HepG2 (cell line): ENCODE measurements at regions not wholly inside any gene's neighbourhood (a gene's known extent, or its start where the extent isn't known, plus 50 kb on each side); places are given as distances from the start of the nearest gene placed in this dataset.

Experiments
- ATAC-seq: fragments of 200-7000 bp; cut with Tn5 transposase; 3 replicates; pipeline ENCODE4 v1.9.1; 2020; ENCODE audit warnings: mild to moderate bottlenecking, moderate library complexity
- BruUV-seq: library from RNA; stranded (reverse); fragments of 400-500 nt; replicated peaks from 2 replicates; lab custom pipeline; 2021; lab: Mats Ljungman, UMichigan
- CTCF ChIA-PET: fragments of 300-600 bp; formaldehyde crosslinking; extraction: SDS; loops from one replicate; lab custom pipeline; 2021; ENCODE audit warnings: low total read pairs, inconsistent platforms, low intra/inter-chr PET ratio; lab: Yijun Ruan, JAX
- POLR2A ChIA-PET: fragments of 350-600 bp; sonication (Branson Sonifier 250); formaldehyde crosslinking; loops from one replicate; lab custom pipeline; 2020; ENCODE audit warnings: antibody characterized with exemption, inconsistent platforms; lab: Yijun Ruan, JAX
- DNase-seq: peaks from one replicate; pipeline ENCODE4 v3.0.0-alpha.2; 2015; ENCODE audit warnings: low spot score
- FAIRE-seq: peaks from 3 replicates; lab custom pipeline; 2011; peaks lifted over from hg19 to GRCh38; lab: Jason Lieb, UNC
- H2AFZ ChIP-seq: one replicate; pipeline ENCODE4 v1.6.1; 2011; ENCODE audit warnings: low read length, inconsistent platforms
- H3K27ac ChIP-seq: fragments of 300-600 bp; 3 replicates; pipeline ENCODE4 v1.8.0; 2011; ENCODE audit warnings: mixed run types, mild to moderate bottlenecking, mixed read lengths, low read length, inconsistent platforms; ENCODE audit not compliant: insufficient read depth; ENCODE audit errors: extremely low read length
- H3K27me3 ChIP-seq, 2 experiments: fragments of 200-600 bp in 1 of 2; 2 replicates in 1 of 2; 3 replicates in 1 of 2; pipeline versions ENCODE4 v1.6.0 to v1.8.0; 2011; ENCODE audit warnings: low read length in 2 of 2, mild to moderate bottlenecking in 2 of 2, moderate library complexity in 2 of 2, inconsistent platforms in 1 of 2; ENCODE audit not compliant: insufficient read depth in 2 of 2, control insufficient read depth in 1 of 2
- H3K36me3 ChIP-seq, 2 experiments: fragments of 200-600 bp in 1 of 2; replicated peaks in 1 of 2; 2 replicates in 1 of 2; 3 replicates in 1 of 2; pipeline versions ENCODE4 v1.5.1 to v1.8.0; 2011; ENCODE audit warnings: low read length in 2 of 2, inconsistent platforms in 1 of 2; ENCODE audit not compliant: insufficient read depth in 2 of 2, control insufficient read depth in 1 of 2
- H3K4me1 ChIP-seq: 2 replicates; pipeline ENCODE4 v1.5.1; 2012; ENCODE audit warnings: low read length, inconsistent platforms; ENCODE audit not compliant: insufficient read depth
- H3K4me2 ChIP-seq: 2 replicates; pipeline ENCODE4 v1.6.0; 2011; ENCODE audit warnings: low read depth, low read length, inconsistent platforms
- H3K4me3 ChIP-seq, 3 experiments: fragments of 200-600 bp in 1 of 3; sonication (generic), shearing (Covaris generic) in 1 of 3; replicated peaks in 1 of 3; 2 replicates each; pipeline ENCODE4 v1.5.1; 2011 to 2016; ENCODE audit warnings: low read length in 3 of 3, inconsistent platforms in 2 of 3, low read depth in 2 of 3, mild to moderate bottlenecking in 2 of 3, control low read depth in 1 of 3, mixed read lengths in 1 of 3; ENCODE audit not compliant: insufficient read depth in 1 of 3
- H3K79me2 ChIP-seq: one replicate; pipeline ENCODE4 v1.6.1; 2011; ENCODE audit warnings: low read length, inconsistent platforms; ENCODE audit not compliant: insufficient read depth
- H3K9ac ChIP-seq: 2 replicates; pipeline ENCODE4 v1.6.0; 2011; ENCODE audit warnings: mild to moderate bottlenecking, low read depth, low read length, inconsistent platforms; ENCODE audit not compliant: insufficient read depth
- H3K9me3 ChIP-seq: 2 replicates; pipeline ENCODE4 v1.5.1; 2012; ENCODE audit warnings: mild to moderate bottlenecking, low read length
- H4K20me1 ChIP-seq: 2 replicates; pipeline ENCODE4 v1.6.0; 2011; ENCODE audit warnings: inconsistent platforms, mild to moderate bottlenecking, low read length, moderate library complexity; ENCODE audit not compliant: insufficient read depth
- DMAP1 ChIP-seq: IDR thresholded peaks from 2 replicates; pipeline ENCODE4 v1.6.1; 2016
- DNMT1 ChIP-seq: sonication (generic); formaldehyde crosslinking; IDR thresholded peaks from 2 replicates; pipeline ENCODE4 v1.5.1; 2020; ENCODE audit warnings: mild to moderate bottlenecking, missing genetic modification reagents
- FOXP1 ChIP-seq, 2 experiments: fragments of 450-650 bp in 1 of 2; IDR thresholded peaks; 2 replicates each; pipeline ENCODE4 v1.6.1; 2017 to 2018; ENCODE audit warnings: antibody characterized with exemption in 1 of 2
- REST ChIP-seq, 2 experiments: IDR thresholded peaks; 2 replicates each; pipeline ENCODE4 v1.6.1; 2011 to 2012; ENCODE audit warnings: low read length in 2 of 2, borderline replicate concordance in 1 of 2, low read depth in 1 of 2, mild to moderate bottlenecking in 1 of 2, moderate library complexity in 1 of 2
- ZNF225 ChIP-seq: sonication (generic); formaldehyde crosslinking; IDR thresholded peaks from 2 replicates; pipeline ENCODE4 v1.4.0; 2020; ENCODE audit warnings: mild to moderate bottlenecking, missing genetic modification reagents
- ZNF563 ChIP-seq: sonication (generic); formaldehyde crosslinking; IDR thresholded peaks from 2 replicates; pipeline ENCODE4 v1.8.0; 2022; ENCODE audit warnings: mild to moderate bottlenecking, moderate library complexity, missing genetic modification reagents
- ZNF792 ChIP-seq: IDR thresholded peaks from 2 replicates; pipeline ENCODE4 v1.6.1; 2016
- ZSCAN29 ChIP-seq: sonication (generic); formaldehyde crosslinking; conservative IDR thresholded peaks from 2 replicates; pipeline ENCODE4 v1.4.0; 2020; ENCODE audit warnings: mild to moderate bottlenecking, missing genetic modification reagents
- WGBS: methylation state at CpG from one replicate; pipeline ENCODE4 v1.1.6; 2017; ENCODE audit warnings: low lambda C conversion rate; 5-methylcytosine and 5-hydroxymethylcytosine counted together
- in situ Hi-C: cut with HindIII; loops from 2 replicates; pipeline ENCODE4 v1.10.0; 2017; ENCODE audit warnings: low pct_unique_long_range_greater_than_20kb; ENCODE audit not compliant: extremely low pct_ligation_motif_present
- intact Hi-C: fragments of 100-400 bp; cut with micrococcal nuclease; formaldehyde crosslinking; loops from one replicate; pipeline ENCODE4 v1.10.0; 2022; ENCODE audit not compliant: unreplicated experiment
- TF ChIP-seq, protein P1 (sequence below): IDR thresholded peaks from 2 replicates; pipeline ENCODE4 v1.6.1; 2016; ENCODE audit warnings: low read depth, missing genetic modification reagents, missing compliant biosample characterization
- TF ChIP-seq, protein P2 (sequence below): sonication (generic); formaldehyde crosslinking; IDR thresholded peaks from 2 replicates; pipeline ENCODE4 v1.4.0; 2020; ENCODE audit warnings: missing genetic modification reagents, borderline replicate concordance
- TF ChIP-seq, protein P3 (sequence below): sonication (generic); formaldehyde crosslinking; IDR thresholded peaks from 2 replicates; pipeline ENCODE4 v1.8.1; 2023; ENCODE audit warnings: missing genetic modification reagents, inconsistent platforms, borderline replicate concordance

- Histone ChIP-seq H3K36me3 (no peaks in the 10 kb centered on the region), H3K27ac (no peak overlapping the region), H3K4me2 (no peak overlapping the region), H3K9ac (no peak overlapping the region), H3K27me3 (peaks cover 0 to 3% of the 10 kb centered on the region in 2 experiments; a peak in 1 of 5 replicates), H4K20me1 (no peaks in the 10 kb centered on the region), H3K4me3 (no peak overlapping the region), H3K4me1 (no peaks in the 10 kb centered on the region), H3K9me3 (no peaks in the 10 kb centered on the region), H2AFZ (no peak overlapping the region), H3K79me2 (no peaks in the 10 kb centered on the region)
- WGBS = 40% methylated on average over 8 of the region's 8 CpGs
- in situ Hi-C loops (no loop called here), intact Hi-C loops (loop anchor here (10.0 kb wide), 1 partner anchor 646 kb away; no protein-coding TSS in a partner anchor)
- BruUV-seq = no TSS peak
- POLR2A ChIA-PET = no interaction called here
- DNase-seq (no peak), FAIRE-seq (no peak), ATAC-seq (no peak)
- CTCF ChIA-PET = no interaction called here
- TF ChIP-seq ZNF792 (CRISPR knock-in tag) (no peak), REST (IDR thresholded peaks at IDR 0.05; ENCODE audit: borderline replicate concordance in 1 of 2, low read depth in 1 of 2, low read length in 2 of 2) (no peak), ZNF563 (CRISPR knock-in tag) (no peak), ZSCAN29 (CRISPR knock-in tag) (no peak), DMAP1 (CRISPR knock-in tag) (no peak), ZNF225 (CRISPR knock-in tag) (no peak), DNMT1 (no peak), FOXP1 (IDR thresholded peaks at IDR 0.05) (no peak), FOXP1 (CRISPR knock-in tag; IDR thresholded peaks at IDR 0.05) (no peak)
- TF ChIP-seq, protein P1, sequence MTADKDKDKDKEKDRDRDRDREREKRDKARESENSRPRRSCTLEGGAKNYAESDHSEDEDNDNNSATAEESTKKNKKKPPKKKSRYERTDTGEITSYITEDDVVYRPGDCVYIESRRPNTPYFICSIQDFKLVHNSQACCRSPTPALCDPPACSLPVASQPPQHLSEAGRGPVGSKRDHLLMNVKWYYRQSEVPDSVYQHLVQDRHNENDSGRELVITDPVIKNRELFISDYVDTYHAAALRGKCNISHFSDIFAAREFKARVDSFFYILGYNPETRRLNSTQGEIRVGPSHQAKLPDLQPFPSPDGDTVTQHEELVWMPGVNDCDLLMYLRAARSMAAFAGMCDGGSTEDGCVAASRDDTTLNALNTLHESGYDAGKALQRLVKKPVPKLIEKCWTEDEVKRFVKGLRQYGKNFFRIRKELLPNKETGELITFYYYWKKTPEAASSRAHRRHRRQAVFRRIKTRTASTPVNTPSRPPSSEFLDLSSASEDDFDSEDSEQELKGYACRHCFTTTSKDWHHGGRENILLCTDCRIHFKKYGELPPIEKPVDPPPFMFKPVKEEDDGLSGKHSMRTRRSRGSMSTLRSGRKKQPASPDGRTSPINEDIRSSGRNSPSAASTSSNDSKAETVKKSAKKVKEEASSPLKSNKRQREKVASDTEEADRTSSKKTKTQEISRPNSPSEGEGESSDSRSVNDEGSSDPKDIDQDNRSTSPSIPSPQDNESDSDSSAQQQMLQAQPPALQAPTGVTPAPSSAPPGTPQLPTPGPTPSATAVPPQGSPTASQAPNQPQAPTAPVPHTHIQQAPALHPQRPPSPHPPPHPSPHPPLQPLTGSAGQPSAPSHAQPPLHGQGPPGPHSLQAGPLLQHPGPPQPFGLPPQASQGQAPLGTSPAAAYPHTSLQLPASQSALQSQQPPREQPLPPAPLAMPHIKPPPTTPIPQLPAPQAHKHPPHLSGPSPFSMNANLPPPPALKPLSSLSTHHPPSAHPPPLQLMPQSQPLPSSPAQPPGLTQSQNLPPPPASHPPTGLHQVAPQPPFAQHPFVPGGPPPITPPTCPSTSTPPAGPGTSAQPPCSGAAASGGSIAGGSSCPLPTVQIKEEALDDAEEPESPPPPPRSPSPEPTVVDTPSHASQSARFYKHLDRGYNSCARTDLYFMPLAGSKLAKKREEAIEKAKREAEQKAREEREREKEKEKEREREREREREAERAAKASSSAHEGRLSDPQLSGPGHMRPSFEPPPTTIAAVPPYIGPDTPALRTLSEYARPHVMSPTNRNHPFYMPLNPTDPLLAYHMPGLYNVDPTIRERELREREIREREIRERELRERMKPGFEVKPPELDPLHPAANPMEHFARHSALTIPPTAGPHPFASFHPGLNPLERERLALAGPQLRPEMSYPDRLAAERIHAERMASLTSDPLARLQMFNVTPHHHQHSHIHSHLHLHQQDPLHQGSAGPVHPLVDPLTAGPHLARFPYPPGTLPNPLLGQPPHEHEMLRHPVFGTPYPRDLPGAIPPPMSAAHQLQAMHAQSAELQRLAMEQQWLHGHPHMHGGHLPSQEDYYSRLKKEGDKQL = no peak
- TF ChIP-seq, protein P2, sequence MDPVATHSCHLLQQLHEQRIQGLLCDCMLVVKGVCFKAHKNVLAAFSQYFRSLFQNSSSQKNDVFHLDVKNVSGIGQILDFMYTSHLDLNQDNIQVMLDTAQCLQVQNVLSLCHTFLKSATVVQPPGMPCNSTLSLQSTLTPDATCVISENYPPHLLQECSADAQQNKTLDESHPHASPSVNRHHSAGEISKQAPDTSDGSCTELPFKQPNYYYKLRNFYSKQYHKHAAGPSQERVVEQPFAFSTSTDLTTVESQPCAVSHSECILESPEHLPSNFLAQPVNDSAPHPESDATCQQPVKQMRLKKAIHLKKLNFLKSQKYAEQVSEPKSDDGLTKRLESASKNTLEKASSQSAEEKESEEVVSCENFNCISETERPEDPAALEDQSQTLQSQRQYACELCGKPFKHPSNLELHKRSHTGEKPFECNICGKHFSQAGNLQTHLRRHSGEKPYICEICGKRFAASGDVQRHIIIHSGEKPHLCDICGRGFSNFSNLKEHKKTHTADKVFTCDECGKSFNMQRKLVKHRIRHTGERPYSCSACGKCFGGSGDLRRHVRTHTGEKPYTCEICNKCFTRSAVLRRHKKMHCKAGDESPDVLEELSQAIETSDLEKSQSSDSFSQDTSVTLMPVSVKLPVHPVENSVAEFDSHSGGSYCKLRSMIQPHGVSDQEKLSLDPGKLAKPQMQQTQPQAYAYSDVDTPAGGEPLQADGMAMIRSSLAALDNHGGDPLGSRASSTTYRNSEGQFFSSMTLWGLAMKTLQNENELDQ (CRISPR knock-in tag) = no peak
- TF ChIP-seq, protein P3, sequence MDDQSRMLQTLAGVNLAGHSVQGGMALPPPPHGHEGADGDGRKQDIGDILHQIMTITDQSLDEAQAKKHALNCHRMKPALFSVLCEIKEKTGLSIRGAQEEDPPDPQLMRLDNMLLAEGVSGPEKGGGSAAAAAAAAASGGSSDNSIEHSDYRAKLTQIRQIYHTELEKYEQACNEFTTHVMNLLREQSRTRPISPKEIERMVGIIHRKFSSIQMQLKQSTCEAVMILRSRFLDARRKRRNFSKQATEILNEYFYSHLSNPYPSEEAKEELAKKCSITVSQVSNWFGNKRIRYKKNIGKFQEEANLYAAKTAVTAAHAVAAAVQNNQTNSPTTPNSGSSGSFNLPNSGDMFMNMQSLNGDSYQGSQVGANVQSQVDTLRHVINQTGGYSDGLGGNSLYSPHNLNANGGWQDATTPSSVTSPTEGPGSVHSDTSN (CRISPR knock-in tag) = no peak
Observed at GRCh38 chr15:81760686-81761085, 285.1 kb downstream of the MEX3B start.
